Gastroesophageal sphincter (tissue), 4 donors: ENCODE measurements at regions not wholly inside any gene's neighbourhood (a gene's known extent, or its start where the extent isn't known, plus 50 kb on each side); places are given as distances from the start of the nearest gene placed in this dataset.

Experiments used
- ATAC-seq: fragments of 150-250 bp; one replicate; pipeline ENCODE4 v1.9.1; 2016; ENCODE audit warnings: mild to moderate bottlenecking, moderate library complexity
- H3K27ac ChIP-seq, 4 donors: fragments of 200-600 bp; sonication (generic) in 3 of 4; 1 replicate in 3 of 4; 2 replicates in 1 of 4; pipeline ENCODE4 v1.5.1; 2016 to 2019
- H3K27me3 ChIP-seq: fragments of 200-600 bp; sonication (generic); one replicate; pipeline ENCODE4 v1.5.1; 2019
- H3K36me3 ChIP-seq, 2 donors: fragments of 200-600 bp; sonication (generic); one replicate each; pipeline ENCODE4 v1.5.1; 2019; ENCODE audit warnings: control low read depth in 1 of 2
- H3K4me1 ChIP-seq, 3 donors: fragments of 200-600 bp; sonication (generic); 1 replicate in 2 of 3; 2 replicates in 1 of 3; pipeline ENCODE4 v1.5.1; 2016 to 2019; ENCODE audit warnings: control low read depth in 2 of 3
- H3K4me3 ChIP-seq, 2 donors: fragments of 200-600 bp; sonication (generic); one replicate each; pipeline ENCODE4 v1.5.1; 2019; ENCODE audit warnings: mild to moderate bottlenecking in 1 of 2, moderate library complexity in 1 of 2
- H3K9me3 ChIP-seq, 3 donors: fragments of 200-600 bp; sonication (generic); one replicate each; pipeline ENCODE4 v1.5.1; 2017 to 2019; ENCODE audit warnings: control low read depth in 2 of 3
- EP300 ChIP-seq: sonication (generic); formaldehyde crosslinking; IDR thresholded peaks from one replicate; pipeline ENCODE4 v1.6.1; 2017; ENCODE audit warnings: antibody characterized with exemption, mild to moderate bottlenecking
- POLR2A ChIP-seq, 2 donors: fragments of 450-650 bp; IDR thresholded peaks; one replicate each; pipeline ENCODE4 v1.6.1; 2017; ENCODE audit warnings: antibody characterized with exemption in 2 of 2, mild to moderate bottlenecking in 2 of 2, moderate library complexity in 1 of 2
- POLR2AphosphoS5 ChIP-seq: sonication (generic); formaldehyde crosslinking; IDR thresholded peaks from one replicate; pipeline ENCODE4 v1.6.1; 2017; ENCODE audit warnings: antibody characterized with exemption
- WGBS, 2 donors: methylation state at CpG; one replicate each; pipeline ENCODE4 v1.1.5; 2018; ENCODE audit warnings: low coverage in 1 of 2; 5-methylcytosine and 5-hydroxymethylcytosine counted together
- TF ChIP-seq, protein P1 (sequence below), 4 experiments: fragments of 200-600 bp in 2 of 4; fragments of 450-650 bp in 2 of 4; sonication (generic) in 1 of 4; IDR thresholded peaks; one replicate each; pipeline ENCODE4 v1.5.1; 2017 to 2019; ENCODE audit warnings: antibody characterized with exemption in 4 of 4, mild to moderate bottlenecking in 2 of 4, moderate library complexity in 2 of 4

DNA sequence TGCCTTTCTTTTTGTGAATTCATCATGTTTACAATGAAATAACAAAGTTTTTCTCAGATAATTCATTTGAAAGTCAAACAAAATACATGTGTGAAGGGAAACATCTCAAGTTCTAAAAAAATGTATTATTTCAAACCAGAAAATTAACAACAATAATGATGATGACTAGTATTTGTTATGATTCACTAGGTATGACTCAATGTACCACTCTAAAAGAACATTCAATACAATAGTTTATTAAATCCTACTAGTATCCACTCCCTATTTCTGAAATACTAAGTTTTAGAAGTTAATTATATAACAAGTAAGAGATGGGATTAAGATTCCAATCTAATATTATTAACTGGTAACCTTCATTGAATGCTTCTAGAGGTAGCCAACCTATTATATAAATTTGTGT lies 1444.8 kb upstream of the CDH8 start:
- Histone ChIP-seq H3K36me3 (no peaks in the 10 kb centered on the region), H3K27ac (no peak overlapping the region), H3K9me3 (no peaks in the 10 kb centered on the region), H3K4me3 (no peak overlapping the region), H3K4me1 (no peaks in the 10 kb centered on the region), H3K27me3 (no peaks in the 10 kb centered on the region)
- no peak for ATAC-seq
- TF ChIP-seq, protein P1, sequence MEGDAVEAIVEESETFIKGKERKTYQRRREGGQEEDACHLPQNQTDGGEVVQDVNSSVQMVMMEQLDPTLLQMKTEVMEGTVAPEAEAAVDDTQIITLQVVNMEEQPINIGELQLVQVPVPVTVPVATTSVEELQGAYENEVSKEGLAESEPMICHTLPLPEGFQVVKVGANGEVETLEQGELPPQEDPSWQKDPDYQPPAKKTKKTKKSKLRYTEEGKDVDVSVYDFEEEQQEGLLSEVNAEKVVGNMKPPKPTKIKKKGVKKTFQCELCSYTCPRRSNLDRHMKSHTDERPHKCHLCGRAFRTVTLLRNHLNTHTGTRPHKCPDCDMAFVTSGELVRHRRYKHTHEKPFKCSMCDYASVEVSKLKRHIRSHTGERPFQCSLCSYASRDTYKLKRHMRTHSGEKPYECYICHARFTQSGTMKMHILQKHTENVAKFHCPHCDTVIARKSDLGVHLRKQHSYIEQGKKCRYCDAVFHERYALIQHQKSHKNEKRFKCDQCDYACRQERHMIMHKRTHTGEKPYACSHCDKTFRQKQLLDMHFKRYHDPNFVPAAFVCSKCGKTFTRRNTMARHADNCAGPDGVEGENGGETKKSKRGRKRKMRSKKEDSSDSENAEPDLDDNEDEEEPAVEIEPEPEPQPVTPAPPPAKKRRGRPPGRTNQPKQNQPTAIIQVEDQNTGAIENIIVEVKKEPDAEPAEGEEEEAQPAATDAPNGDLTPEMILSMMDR (IDR thresholded peaks at IDR 0.05), result no peak
- no peak for TF ChIP-seq EP300
- no peak for TF ChIP-seq POLR2A (IDR thresholded peaks at IDR 0.05)
- TF ChIP-seq POLR2AphosphoS5, result no peak

- Histone ChIP-seq H3K36me3 (no peaks in the 10 kb centered on the region), H3K27me3 (no peaks in the 10 kb centered on the region), H3K9me3 (no peaks in the 10 kb centered on the region), H3K27ac (no peak overlapping the region), H3K4me3 (no peak overlapping the region), H3K4me1 (no peaks in the 10 kb centered on the region)
- TF ChIP-seq EP300 (no peak), POLR2A (IDR thresholded peaks at IDR 0.05) (no peak), POLR2AphosphoS5 (no peak)
- TF ChIP-seq, protein P1 (IDR thresholded peaks at IDR 0.05), result no peak
- no peak for ATAC-seq
Measured at GRCh38 chr16:63473725-63474124, 1437.5 kb upstream of the CDH8 start.

GRCh38 chr16:63467513-63467912 lies 1431.3 kb upstream of the CDH8 start:
- no peaks in the 10 kb centered on the region for H3K36me3 ChIP-seq
- no peaks in the 10 kb centered on the region for H3K27me3 ChIP-seq
- no peak for ATAC-seq
- no peaks in the 10 kb centered on the region for H3K9me3 ChIP-seq
- TF ChIP-seq POLR2AphosphoS5 (no peak), EP300 (no peak), POLR2A (IDR thresholded peaks at IDR 0.05) (no peak)
- TF ChIP-seq, protein P1 (IDR thresholded peaks at IDR 0.05), result no peak
- 55 to 66% methylated on average over 2 of the region's 2 CpGs for WGBS, 2 donors
- H3K4me3 ChIP-seq, result no peak overlapping the region
- no peak overlapping the region for H3K27ac ChIP-seq
- H3K4me1 ChIP-seq, result no peaks in the 10 kb centered on the region

DNA sequence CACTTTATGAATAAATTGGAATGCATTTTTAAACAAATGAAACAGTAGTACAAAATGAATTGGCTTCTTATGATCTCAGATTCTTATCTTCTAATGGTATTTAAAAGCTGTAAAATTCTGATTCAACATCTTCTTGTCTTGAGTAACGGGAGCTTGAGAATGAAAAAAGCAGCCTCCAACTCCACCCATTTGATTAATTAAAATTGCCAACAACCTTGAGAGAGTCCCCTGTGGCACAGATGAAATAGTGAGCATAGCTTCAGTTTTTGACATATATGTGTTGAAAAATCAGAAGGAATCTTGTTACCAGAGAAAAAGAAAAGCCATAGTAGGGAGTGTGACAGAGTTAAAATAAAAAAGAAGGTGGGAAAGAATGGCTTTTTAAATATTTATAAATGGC lies 1426.1 kb upstream of the CDH8 start:
- no peaks in the 10 kb centered on the region for H3K4me1 ChIP-seq
- H3K4me3 ChIP-seq, result no peak overlapping the region
- no peak overlapping the region for H3K27ac ChIP-seq
- H3K36me3 ChIP-seq, result no peaks in the 10 kb centered on the region
- H3K27me3 ChIP-seq, result no peaks in the 10 kb centered on the region
- no peak for ATAC-seq
- TF ChIP-seq POLR2AphosphoS5, result no peak
- no peak for TF ChIP-seq POLR2A (IDR thresholded peaks at IDR 0.05)
- TF ChIP-seq, protein P1 (IDR thresholded peaks at IDR 0.05), result no peak
- TF ChIP-seq EP300, result no peak
- no peaks in the 10 kb centered on the region for H3K9me3 ChIP-seq
- WGBS, 2 donors, result 65 to 75% methylated on average over 1 of the region's 1 CpG

- ATAC-seq, result no peak
- Histone ChIP-seq H3K27ac (no peak overlapping the region), H3K36me3 (no peaks in the 10 kb centered on the region), H3K4me1 (no peaks in the 10 kb centered on the region), H3K9me3 (no peaks in the 10 kb centered on the region), H3K4me3 (no peak overlapping the region), H3K27me3 (no peaks in the 10 kb centered on the region)
- no peak for TF ChIP-seq EP300
- TF ChIP-seq, protein P1 (IDR thresholded peaks at IDR 0.05), result peak in 2 of 4 experiments; percentile 30 to 39
- WGBS, 2 donors, result 52 to 75% methylated on average over 3 of the region's 3 CpGs
Measured at GRCh38 chr16:63461248-63461841, 1425.1 kb upstream of the CDH8 start.
